Esophagus muscularis mucosa (tissue), 4 donors: ENCODE measurements at regions not wholly inside any gene's neighbourhood (a gene's known extent, or its start where the extent isn't known, plus 50 kb on each side); places are given as distances from the start of the nearest gene placed in this dataset.

ENCODE experiments used
- DNase-seq: peaks from one replicate; pipeline ENCODE4 v3.0.0-alpha.2; 2017; ENCODE audit errors: extremely low spot score
- H3K27ac ChIP-seq, 4 donors: fragments of 200-600 bp; sonication (generic); replicated peaks in 1 of 4; 1 replicate in 3 of 4; 2 replicates in 1 of 4; pipeline ENCODE4 v1.5.1; 2016 to 2019; ENCODE audit warnings: mild to moderate bottlenecking in 1 of 4
- H3K27me3 ChIP-seq, 4 donors: fragments of 200-600 bp; sonication (generic); one replicate each; pipeline versions ENCODE4 v1.5.1 to v1.6.0; 2016 to 2019
- H3K36me3 ChIP-seq, 4 donors: fragments of 200-600 bp; sonication (generic); one replicate each; pipeline ENCODE4 v1.5.1; 2016 to 2019
- H3K4me1 ChIP-seq, 4 donors: fragments of 200-600 bp; sonication (generic); one replicate each; pipeline ENCODE4 v1.5.1; 2016 to 2019
- H3K4me3 ChIP-seq, 4 donors: fragments of 200-600 bp; sonication (generic); 1 replicate in 2 of 4; 2 replicates in 2 of 4; pipeline ENCODE4 v1.5.1; 2016 to 2019; ENCODE audit warnings: mild to moderate bottlenecking in 4 of 4, moderate library complexity in 1 of 4
- H3K9me3 ChIP-seq, 4 donors: fragments of 200-600 bp; sonication (generic); 1 replicate in 3 of 4; 2 replicates in 1 of 4; pipeline ENCODE4 v1.5.1; 2016 to 2019
- EP300 ChIP-seq: sonication (generic); formaldehyde crosslinking; IDR thresholded peaks from one replicate; pipeline ENCODE4 v1.6.1; 2017; ENCODE audit warnings: antibody characterized with exemption
- POLR2A ChIP-seq: fragments of 450-650 bp; IDR thresholded peaks from one replicate; pipeline ENCODE4 v1.6.1; 2017; ENCODE audit warnings: antibody characterized with exemption, moderate library complexity, mild to moderate bottlenecking, low read depth
- POLR2AphosphoS5 ChIP-seq, 2 donors: sonication (generic); formaldehyde crosslinking; IDR thresholded peaks; one replicate each; pipeline ENCODE4 v1.6.1; 2017; ENCODE audit warnings: antibody characterized with exemption in 2 of 2
- WGBS: methylation state at CpG from one replicate; pipeline ENCODE4 v1.1.5; 2018; 5-methylcytosine and 5-hydroxymethylcytosine counted together
- intact Hi-C: fragments of 100-400 bp; cut with DNase I; formaldehyde crosslinking; loops from one replicate; pipeline ENCODE4 v1.15.1; 2023
- TF ChIP-seq, protein P1 (sequence below), 3 experiments: fragments of 200-600 bp in 2 of 3; fragments of 450-650 bp in 1 of 3; sonication (generic) in 2 of 3; IDR thresholded peaks; one replicate each; pipeline ENCODE4 v1.5.1; 2017 to 2019; ENCODE audit warnings: antibody characterized with exemption in 3 of 3, mild to moderate bottlenecking in 2 of 3, moderate library complexity in 1 of 3

- intact Hi-C loops: no loop called here
- WGBS: 57% methylated on average over 7 of the region's 11 CpGs
- no peak overlapping the region for H3K4me3 ChIP-seq
Observed at GRCh38 chr10:128440513-128441160, 314.4 kb upstream of the MKI67 start.

GRCh38 chr10:128443925-128444518 is 317.8 kb upstream of the MKI67 start:
- WGBS: 87% methylated on average over 3 of the region's 3 CpGs
- H3K27me3 ChIP-seq: peaks cover 0 to 22% (median 0%) of the 10 kb centered on the region in 4 donors
- H3K36me3 ChIP-seq: no peaks in the 10 kb centered on the region
- H3K9me3 ChIP-seq: no peaks in the 10 kb centered on the region
- no peak for TF ChIP-seq POLR2A
- no peak for TF ChIP-seq POLR2AphosphoS5 (IDR thresholded peaks at IDR 0.05)
- TF ChIP-seq EP300: no peak
- TF ChIP-seq, protein P1, sequence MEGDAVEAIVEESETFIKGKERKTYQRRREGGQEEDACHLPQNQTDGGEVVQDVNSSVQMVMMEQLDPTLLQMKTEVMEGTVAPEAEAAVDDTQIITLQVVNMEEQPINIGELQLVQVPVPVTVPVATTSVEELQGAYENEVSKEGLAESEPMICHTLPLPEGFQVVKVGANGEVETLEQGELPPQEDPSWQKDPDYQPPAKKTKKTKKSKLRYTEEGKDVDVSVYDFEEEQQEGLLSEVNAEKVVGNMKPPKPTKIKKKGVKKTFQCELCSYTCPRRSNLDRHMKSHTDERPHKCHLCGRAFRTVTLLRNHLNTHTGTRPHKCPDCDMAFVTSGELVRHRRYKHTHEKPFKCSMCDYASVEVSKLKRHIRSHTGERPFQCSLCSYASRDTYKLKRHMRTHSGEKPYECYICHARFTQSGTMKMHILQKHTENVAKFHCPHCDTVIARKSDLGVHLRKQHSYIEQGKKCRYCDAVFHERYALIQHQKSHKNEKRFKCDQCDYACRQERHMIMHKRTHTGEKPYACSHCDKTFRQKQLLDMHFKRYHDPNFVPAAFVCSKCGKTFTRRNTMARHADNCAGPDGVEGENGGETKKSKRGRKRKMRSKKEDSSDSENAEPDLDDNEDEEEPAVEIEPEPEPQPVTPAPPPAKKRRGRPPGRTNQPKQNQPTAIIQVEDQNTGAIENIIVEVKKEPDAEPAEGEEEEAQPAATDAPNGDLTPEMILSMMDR (IDR thresholded peaks at IDR 0.05): no peak
- H3K4me1 ChIP-seq: no peaks in the 10 kb centered on the region
- no peak overlapping the region for H3K4me3 ChIP-seq
- intact Hi-C loops: no loop called here
- no peak overlapping the region for H3K27ac ChIP-seq
- no peak for DNase-seq

More at GRCh38 chr10:128440513-128441160, 314.4 kb upstream of the MKI67 start:
- no peak for TF ChIP-seq POLR2A
- TF ChIP-seq POLR2AphosphoS5 (IDR thresholded peaks at IDR 0.05): no peak
- TF ChIP-seq, protein P1 (IDR thresholded peaks at IDR 0.05): no peak
- TF ChIP-seq EP300: no peak
- Histone ChIP-seq H3K27me3 (peaks cover 0 to 34% (median 0%) of the 10 kb centered on the region in 4 donors), H3K9me3 (no peaks in the 10 kb centered on the region), H3K4me1 (no peaks in the 10 kb centered on the region), H3K27ac (no peak overlapping the region), H3K36me3 (no peaks in the 10 kb centered on the region)
- DNase-seq: no peak

DNA sequence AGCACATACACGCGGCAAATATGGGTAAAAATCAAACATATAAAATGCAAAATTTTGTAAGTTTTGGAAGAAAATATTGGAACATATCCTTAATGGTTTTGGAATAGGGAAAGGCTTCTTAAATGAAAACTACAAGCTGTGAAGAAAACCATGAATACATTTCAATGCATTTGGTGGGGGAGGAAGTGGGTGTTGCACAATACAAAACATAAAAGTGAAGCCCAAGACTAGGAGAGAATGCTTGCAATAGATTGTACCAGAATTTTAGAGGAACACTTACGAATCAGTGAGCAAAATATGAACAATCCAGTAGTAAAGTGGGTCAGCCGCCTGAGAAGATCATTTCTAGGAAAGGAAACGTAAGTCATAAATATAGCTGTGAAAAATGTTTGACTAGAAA is 322.6 kb upstream of the MKI67 start:
- Histone ChIP-seq H3K4me3 (no peak overlapping the region), H3K9me3 (no peaks in the 10 kb centered on the region), H3K36me3 (no peaks in the 10 kb centered on the region), H3K27ac (no peak overlapping the region), H3K27me3 (peaks cover 0 to 6% (median 0%) of the 10 kb centered on the region in 4 donors), H3K4me1 (no peaks in the 10 kb centered on the region)
- no peak for TF ChIP-seq POLR2AphosphoS5 (IDR thresholded peaks at IDR 0.05)
- TF ChIP-seq EP300: no peak
- no peak for TF ChIP-seq POLR2A
- TF ChIP-seq, protein P1 (IDR thresholded peaks at IDR 0.05): no peak
- WGBS: 74% methylated on average over 5 of the region's 5 CpGs
- DNase-seq: no peak
- intact Hi-C loops: no loop called here

DNA sequence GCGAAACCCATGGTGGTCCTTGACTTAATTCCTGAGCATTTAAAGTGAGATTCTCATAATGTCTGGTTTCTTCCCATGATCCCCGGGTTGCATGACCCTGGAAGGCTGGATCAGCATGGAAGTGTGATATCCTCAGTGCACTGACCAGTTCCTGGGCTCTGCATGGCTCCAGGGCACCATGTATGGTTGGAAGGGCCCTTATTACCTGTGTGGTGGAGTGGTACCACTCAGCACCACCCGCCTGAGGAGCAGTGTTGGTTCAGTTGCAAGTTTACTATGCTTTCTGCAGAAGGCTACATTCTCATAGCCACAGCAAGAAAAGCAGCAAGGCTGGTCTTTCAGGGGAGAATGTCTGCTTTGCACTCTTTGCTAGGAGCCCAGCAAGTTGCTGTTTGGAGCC is 325.7 kb upstream of the MKI67 start:
- H3K27me3 ChIP-seq: peaks cover 0 to 6% (median 0%) of the 10 kb centered on the region in 4 donors
- no peaks in the 10 kb centered on the region for H3K4me1 ChIP-seq
- H3K9me3 ChIP-seq: no peaks in the 10 kb centered on the region
- H3K4me3 ChIP-seq: no peak overlapping the region
- intact Hi-C loops: no loop called here
- no peak for DNase-seq
- H3K36me3 ChIP-seq: no peaks in the 10 kb centered on the region
- 100% methylated on average over 3 of the region's 3 CpGs for WGBS
- TF ChIP-seq POLR2AphosphoS5 (IDR thresholded peaks at IDR 0.05) (no peak), POLR2A (no peak), EP300 (no peak)
- TF ChIP-seq, protein P1 (IDR thresholded peaks at IDR 0.05): no peak
- H3K27ac ChIP-seq: no peak overlapping the region
